Breast epithelium (tissue), 3 donors: ENCODE measurements at regions not wholly inside any gene's neighbourhood (a gene's known extent, or its start where the extent isn't known, plus 50 kb on each side); places are given as distances from the start of the nearest gene placed in this dataset.

Experiments
- CTCF ChIP-seq, 3 donors: fragments of 450-650 bp; IDR thresholded peaks; one replicate each; pipeline ENCODE4 v1.5.1; 2016 to 2017; ENCODE audit warnings: antibody characterized with exemption in 3 of 3, mild to moderate bottlenecking in 3 of 3, moderate library complexity in 3 of 3
- POLR2A ChIP-seq: fragments of 450-650 bp; IDR thresholded peaks from one replicate; pipeline ENCODE4 v1.6.1; 2016; ENCODE audit warnings: antibody characterized with exemption, mild to moderate bottlenecking, moderate library complexity

- TF ChIP-seq POLR2A = no peak
- TF ChIP-seq CTCF (IDR thresholded peaks at IDR 0.05) = no peak
These were observed 115.1 kb downstream of the NUFIP1 start for GRCh38 chr13:44874176-44874575.
